Uterus (tissue), 2 donors: ENCODE measurements at regions not wholly inside any gene's neighbourhood (a gene's known extent, or its start where the extent isn't known, plus 50 kb on each side); places are given as distances from the start of the nearest gene placed in this dataset.

Experiments
- CTCF ChIP-seq, 4 experiments: fragments of 200-600 bp in 2 of 4; fragments of 450-650 bp in 2 of 4; sonication (generic) in 2 of 4; IDR thresholded peaks; one replicate each; pipeline ENCODE4 v1.5.1; 2016 to 2019; ENCODE audit warnings: antibody characterized with exemption in 4 of 4, mild to moderate bottlenecking in 2 of 4, moderate library complexity in 1 of 4
- POLR2A ChIP-seq, 2 donors: fragments of 450-650 bp; IDR thresholded peaks; one replicate each; pipeline ENCODE4 v1.6.1; 2016; ENCODE audit warnings: antibody characterized with exemption in 2 of 2, mild to moderate bottlenecking in 1 of 2, moderate library complexity in 1 of 2

- TF ChIP-seq CTCF (IDR thresholded peaks at IDR 0.05) (no peak), POLR2A (IDR thresholded peaks at IDR 0.05) (no peak)
Measured at GRCh38 chr18:77772177-77772576, 522.5 kb downstream of the GALR1 start.
